ENCODE measurements at regions not wholly inside any gene's neighbourhood (a gene's known extent, or its start where the extent isn't known, plus 50 kb on each side); places are given as distances from the start of the nearest gene placed in this dataset.

DNA sequence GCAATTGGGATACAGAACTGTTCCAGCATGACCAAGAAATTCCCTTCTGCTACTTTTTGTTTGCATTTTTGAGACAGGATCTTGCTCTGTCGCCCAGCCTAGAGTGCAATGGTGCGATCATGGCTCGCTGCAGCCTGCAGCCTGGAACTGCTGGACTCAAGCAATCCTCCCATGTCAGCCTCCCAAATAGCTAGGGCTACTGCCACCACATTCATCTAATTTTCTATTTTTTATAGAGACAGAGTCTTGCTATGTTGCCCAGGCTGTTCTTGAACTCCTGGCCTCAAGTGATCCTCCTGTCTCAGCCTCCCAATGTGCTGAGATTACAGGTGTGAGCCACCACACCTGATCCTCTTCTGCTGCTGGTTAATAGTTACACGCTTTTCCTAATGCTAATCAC, 204.9 kb downstream of the SOX4 start:
- TF ChIP-seq CBX8 (IDR thresholded peaks at IDR 0.05) (no peak), EP300 (IDR thresholded peaks at IDR 0.05) (no peak), ZC3H11A (IDR thresholded peaks at IDR 0.05) (no peak), POLR2A (IDR thresholded peaks at IDR 0.05; ENCODE audit: low read length) (no peak), HDAC2 (IDR thresholded peaks at IDR 0.05) (no peak), RAD21 (conservative IDR thresholded peaks at IDR 0.05 in 1 of 2, IDR thresholded peaks at IDR 0.05 in 1 of 2) (no peak), NR3C1 (IDR thresholded peaks at IDR 0.05) (no peak), POLR2AphosphoS2 (conservative IDR thresholded peaks at IDR 0.05; ENCODE audit: low read length) (no peak)
- TF ChIP-seq, protein P1, sequence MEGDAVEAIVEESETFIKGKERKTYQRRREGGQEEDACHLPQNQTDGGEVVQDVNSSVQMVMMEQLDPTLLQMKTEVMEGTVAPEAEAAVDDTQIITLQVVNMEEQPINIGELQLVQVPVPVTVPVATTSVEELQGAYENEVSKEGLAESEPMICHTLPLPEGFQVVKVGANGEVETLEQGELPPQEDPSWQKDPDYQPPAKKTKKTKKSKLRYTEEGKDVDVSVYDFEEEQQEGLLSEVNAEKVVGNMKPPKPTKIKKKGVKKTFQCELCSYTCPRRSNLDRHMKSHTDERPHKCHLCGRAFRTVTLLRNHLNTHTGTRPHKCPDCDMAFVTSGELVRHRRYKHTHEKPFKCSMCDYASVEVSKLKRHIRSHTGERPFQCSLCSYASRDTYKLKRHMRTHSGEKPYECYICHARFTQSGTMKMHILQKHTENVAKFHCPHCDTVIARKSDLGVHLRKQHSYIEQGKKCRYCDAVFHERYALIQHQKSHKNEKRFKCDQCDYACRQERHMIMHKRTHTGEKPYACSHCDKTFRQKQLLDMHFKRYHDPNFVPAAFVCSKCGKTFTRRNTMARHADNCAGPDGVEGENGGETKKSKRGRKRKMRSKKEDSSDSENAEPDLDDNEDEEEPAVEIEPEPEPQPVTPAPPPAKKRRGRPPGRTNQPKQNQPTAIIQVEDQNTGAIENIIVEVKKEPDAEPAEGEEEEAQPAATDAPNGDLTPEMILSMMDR (IDR thresholded peaks at IDR 0.05), result no peak
- TF ChIP-seq, protein P2, sequence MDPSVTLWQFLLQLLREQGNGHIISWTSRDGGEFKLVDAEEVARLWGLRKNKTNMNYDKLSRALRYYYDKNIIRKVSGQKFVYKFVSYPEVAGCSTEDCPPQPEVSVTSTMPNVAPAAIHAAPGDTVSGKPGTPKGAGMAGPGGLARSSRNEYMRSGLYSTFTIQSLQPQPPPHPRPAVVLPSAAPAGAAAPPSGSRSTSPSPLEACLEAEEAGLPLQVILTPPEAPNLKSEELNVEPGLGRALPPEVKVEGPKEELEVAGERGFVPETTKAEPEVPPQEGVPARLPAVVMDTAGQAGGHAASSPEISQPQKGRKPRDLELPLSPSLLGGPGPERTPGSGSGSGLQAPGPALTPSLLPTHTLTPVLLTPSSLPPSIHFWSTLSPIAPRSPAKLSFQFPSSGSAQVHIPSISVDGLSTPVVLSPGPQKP (IDR thresholded peaks at IDR 0.05; ENCODE audit: low read depth, low read length), result no peak
- TF ChIP-seq, protein P3, sequence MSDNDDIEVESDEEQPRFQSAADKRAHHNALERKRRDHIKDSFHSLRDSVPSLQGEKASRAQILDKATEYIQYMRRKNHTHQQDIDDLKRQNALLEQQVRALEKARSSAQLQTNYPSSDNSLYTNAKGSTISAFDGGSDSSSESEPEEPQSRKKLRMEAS (IDR thresholded peaks at IDR 0.05), result no peak

Data from A549 (cell line).